Loucy (cell line): ENCODE measurements at regions not wholly inside any gene's neighbourhood (a gene's known extent, or its start where the extent isn't known, plus 50 kb on each side); places are given as distances from the start of the nearest gene placed in this dataset.

Source experiments
- H2AFZ ChIP-seq: fragments of 200-600 bp; sonication (generic); 2 replicates; pipeline ENCODE4 v1.6.0; 2016; ENCODE audit warnings: antibody characterized with exemption, mild to moderate bottlenecking, low read length, moderate library complexity
- H3F3A ChIP-seq: fragments of 200-600 bp; 2 replicates; pipeline ENCODE4 v1.6.0; 2016; ENCODE audit warnings: antibody characterized with exemption, low read depth, mild to moderate bottlenecking
- H3K27me3 ChIP-seq: fragments of 200-600 bp; sonication (generic); 2 replicates; pipeline ENCODE4 v1.6.1; 2014; ENCODE audit warnings: low read length, mild to moderate bottlenecking; ENCODE audit not compliant: insufficient read depth, poor library complexity, severe bottlenecking
- H3K36me3 ChIP-seq: fragments of 200-600 bp; sonication (generic); 2 replicates; pipeline ENCODE4 v1.6.1; 2016; ENCODE audit warnings: low read length; ENCODE audit not compliant: insufficient read depth
- H3K4me1 ChIP-seq: fragments of 200-600 bp; sonication (generic); 2 replicates; pipeline ENCODE4 v1.5.1; 2014; ENCODE audit warnings: low read length, mild to moderate bottlenecking; ENCODE audit not compliant: insufficient read depth, poor library complexity, severe bottlenecking
- H3K4me2 ChIP-seq: fragments of 200-600 bp; sonication (generic); 2 replicates; pipeline ENCODE4 v1.6.0; 2014; ENCODE audit warnings: antibody characterized with exemption, low read length, low read depth, mild to moderate bottlenecking; ENCODE audit not compliant: poor library complexity, severe bottlenecking
- H3K4me3 ChIP-seq: fragments of 200-600 bp; sonication (generic); 2 replicates; pipeline ENCODE4 v1.5.1; 2014; ENCODE audit warnings: low read length, mild to moderate bottlenecking, mixed read lengths; ENCODE audit not compliant: poor library complexity, severe bottlenecking
- H3K79me2 ChIP-seq: fragments of 200-600 bp; sonication (generic); 2 replicates; pipeline ENCODE4 v1.6.1; 2014; ENCODE audit warnings: low read length; ENCODE audit not compliant: insufficient read depth
- H3K9ac ChIP-seq: fragments of 200-600 bp; sonication (generic); 2 replicates; pipeline ENCODE4 v1.6.0; 2014; ENCODE audit warnings: mild to moderate bottlenecking, low read depth, low read length, moderate library complexity; ENCODE audit not compliant: poor library complexity, severe bottlenecking
- H3K9me2 ChIP-seq: fragments of 200-600 bp; sonication (generic); replicated peaks from 2 replicates; pipeline ENCODE4 v1.6.1; 2016; ENCODE audit warnings: low read depth, low read length, mixed read lengths
- H3K9me3 ChIP-seq: fragments of 200-600 bp; sonication (generic); 2 replicates; pipeline ENCODE4 v1.6.1; 2014; ENCODE audit warnings: mild to moderate bottlenecking, antibody characterized with exemption, low read length, low read depth; ENCODE audit not compliant: insufficient read depth
- H4K20me1 ChIP-seq: fragments of 200-600 bp; sonication (generic); 2 replicates; pipeline ENCODE4 v1.6.0; 2014; ENCODE audit warnings: antibody characterized with exemption, low read length, mild to moderate bottlenecking; ENCODE audit not compliant: insufficient read depth, poor library complexity, severe bottlenecking
- EZH2phosphoT487 ChIP-seq: fragments of 200-600 bp; IDR thresholded peaks from 2 replicates; pipeline ENCODE4 v1.6.1; 2018; ENCODE audit warnings: antibody characterized with exemption, mild to moderate bottlenecking, moderate library complexity, borderline replicate concordance
- TF ChIP-seq, protein P1 (sequence below): fragments of 200-600 bp; sonication (generic); conservative IDR thresholded peaks from 2 replicates; pipeline ENCODE4 v1.5.1; 2014; ENCODE audit warnings: mild to moderate bottlenecking, antibody characterized with exemption, low read length

- Histone ChIP-seq H3K4me2 (no peak overlapping the region), H3K9ac (no peak overlapping the region), H3K9me3 (no peaks in the 10 kb centered on the region), H3K4me1 (no peaks in the 10 kb centered on the region), H3K79me2 (no peaks in the 10 kb centered on the region), H3F3A (no peaks in the 10 kb centered on the region), H3K27me3 (no peaks in the 10 kb centered on the region), H3K9me2 (no peaks in the 10 kb centered on the region), H3K36me3 (no peaks in the 10 kb centered on the region), H4K20me1 (no peaks in the 10 kb centered on the region), H2AFZ (no peak overlapping the region), H3K4me3 (no peak overlapping the region)
- TF ChIP-seq EZH2phosphoT487 = no peak
- TF ChIP-seq, protein P1, sequence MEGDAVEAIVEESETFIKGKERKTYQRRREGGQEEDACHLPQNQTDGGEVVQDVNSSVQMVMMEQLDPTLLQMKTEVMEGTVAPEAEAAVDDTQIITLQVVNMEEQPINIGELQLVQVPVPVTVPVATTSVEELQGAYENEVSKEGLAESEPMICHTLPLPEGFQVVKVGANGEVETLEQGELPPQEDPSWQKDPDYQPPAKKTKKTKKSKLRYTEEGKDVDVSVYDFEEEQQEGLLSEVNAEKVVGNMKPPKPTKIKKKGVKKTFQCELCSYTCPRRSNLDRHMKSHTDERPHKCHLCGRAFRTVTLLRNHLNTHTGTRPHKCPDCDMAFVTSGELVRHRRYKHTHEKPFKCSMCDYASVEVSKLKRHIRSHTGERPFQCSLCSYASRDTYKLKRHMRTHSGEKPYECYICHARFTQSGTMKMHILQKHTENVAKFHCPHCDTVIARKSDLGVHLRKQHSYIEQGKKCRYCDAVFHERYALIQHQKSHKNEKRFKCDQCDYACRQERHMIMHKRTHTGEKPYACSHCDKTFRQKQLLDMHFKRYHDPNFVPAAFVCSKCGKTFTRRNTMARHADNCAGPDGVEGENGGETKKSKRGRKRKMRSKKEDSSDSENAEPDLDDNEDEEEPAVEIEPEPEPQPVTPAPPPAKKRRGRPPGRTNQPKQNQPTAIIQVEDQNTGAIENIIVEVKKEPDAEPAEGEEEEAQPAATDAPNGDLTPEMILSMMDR = no peak
Measured at GRCh38 chr13:92938486-92939020, 288.1 kb upstream of the GPC6 start.

- Histone ChIP-seq H3F3A (no peaks in the 10 kb centered on the region), H3K4me2 (no peak overlapping the region), H4K20me1 (no peaks in the 10 kb centered on the region), H2AFZ (no peak overlapping the region), H3K9me3 (no peaks in the 10 kb centered on the region), H3K36me3 (no peaks in the 10 kb centered on the region), H3K9me2 (no peaks in the 10 kb centered on the region), H3K4me1 (no peaks in the 10 kb centered on the region), H3K27me3 (no peaks in the 10 kb centered on the region), H3K4me3 (no peak overlapping the region), H3K79me2 (no peaks in the 10 kb centered on the region), H3K9ac (no peak overlapping the region)
- TF ChIP-seq, protein P1 = no peak
- no peak for TF ChIP-seq EZH2phosphoT487
Measured at GRCh38 chr13:92941167-92941566, 285.4 kb upstream of the GPC6 start.

GRCh38 chr13:92947770-92948434 lies 278.7 kb upstream of the GPC6 start:
- no peaks in the 10 kb centered on the region for H3K9me2 ChIP-seq
- no peaks in the 10 kb centered on the region for H4K20me1 ChIP-seq

More at GRCh38 chr13:92947770-92948434, 278.7 kb upstream of the GPC6 start:
- Histone ChIP-seq H3F3A (no peaks in the 10 kb centered on the region), H3K79me2 (no peaks in the 10 kb centered on the region), H3K9ac (no peak overlapping the region), H3K4me2 (no peak overlapping the region), H3K36me3 (no peaks in the 10 kb centered on the region), H3K4me1 (no peaks in the 10 kb centered on the region), H3K27me3 (no peaks in the 10 kb centered on the region), H3K4me3 (no peak overlapping the region), H3K9me3 (no peaks in the 10 kb centered on the region), H2AFZ (no peak overlapping the region)
- TF ChIP-seq, protein P1 = no peak
- no peak for TF ChIP-seq EZH2phosphoT487
